ENCODE measurements at regions not wholly inside any gene's neighbourhood (a gene's known extent, or its start where the extent isn't known, plus 50 kb on each side); places are given as distances from the start of the nearest gene placed in this dataset.

DNA sequence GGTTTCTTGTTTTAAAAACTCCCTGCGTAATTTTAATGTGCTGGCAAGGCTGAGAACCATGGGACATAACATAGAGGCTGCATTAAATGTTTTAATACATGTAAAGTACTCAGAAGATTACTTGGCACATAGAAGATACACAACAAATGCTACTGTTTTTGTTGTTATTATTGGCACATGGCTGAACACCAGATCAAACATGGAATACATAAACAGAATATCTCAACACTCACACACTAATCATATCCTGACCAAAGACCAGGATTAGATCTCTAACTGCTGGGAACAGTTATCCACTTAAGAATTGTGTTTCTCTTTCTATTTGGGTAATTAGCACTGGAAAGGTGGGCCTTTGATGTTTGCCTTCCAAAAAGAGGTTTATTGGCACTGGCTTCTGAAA lies 69.3 kb downstream of the KCNE4 start (continued):
- TF ChIP-seq, protein P1, sequence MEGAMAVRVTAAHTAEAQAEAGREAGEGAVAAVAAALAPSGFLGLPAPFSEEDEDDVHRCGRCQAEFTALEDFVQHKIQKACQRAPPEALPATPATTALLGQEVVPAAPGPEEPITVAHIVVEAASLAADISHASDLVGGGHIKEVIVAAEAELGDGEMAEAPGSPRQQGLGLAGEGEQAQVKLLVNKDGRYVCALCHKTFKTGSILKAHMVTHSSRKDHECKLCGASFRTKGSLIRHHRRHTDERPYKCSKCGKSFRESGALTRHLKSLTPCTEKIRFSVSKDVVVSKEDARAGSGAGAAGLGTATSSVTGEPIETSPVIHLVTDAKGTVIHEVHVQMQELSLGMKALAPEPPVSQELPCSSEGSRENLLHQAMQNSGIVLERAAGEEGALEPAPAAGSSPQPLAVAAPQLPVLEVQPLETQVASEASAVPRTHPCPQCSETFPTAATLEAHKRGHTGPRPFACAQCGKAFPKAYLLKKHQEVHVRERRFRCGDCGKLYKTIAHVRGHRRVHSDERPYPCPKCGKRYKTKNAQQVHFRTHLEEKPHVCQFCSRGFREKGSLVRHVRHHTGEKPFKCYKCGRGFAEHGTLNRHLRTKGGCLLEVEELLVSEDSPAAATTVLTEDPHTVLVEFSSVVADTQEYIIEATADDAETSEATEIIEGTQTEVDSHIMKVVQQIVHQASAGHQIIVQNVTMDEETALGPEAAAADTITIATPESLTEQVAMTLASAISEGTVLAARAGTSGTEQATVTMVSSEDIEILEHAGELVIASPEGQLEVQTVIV (IDR thresholded peaks at IDR 0.05; ENCODE audit: borderline replicate concordance, partially characterized antibody) = no peak
- no peak for TF ChIP-seq BCL11A (IDR thresholded peaks at IDR 0.05; ENCODE audit: low read depth, low read length)
- TF ChIP-seq SPI1 (IDR thresholded peaks at IDR 0.05; ENCODE audit: borderline replicate concordance, insufficient read depth, low read depth, low read length) = no peak
- no peak for TF ChIP-seq PAX5 (IDR thresholded peaks at IDR 0.05; ENCODE audit: borderline replicate concordance, low read depth, low read length)

DNA sequence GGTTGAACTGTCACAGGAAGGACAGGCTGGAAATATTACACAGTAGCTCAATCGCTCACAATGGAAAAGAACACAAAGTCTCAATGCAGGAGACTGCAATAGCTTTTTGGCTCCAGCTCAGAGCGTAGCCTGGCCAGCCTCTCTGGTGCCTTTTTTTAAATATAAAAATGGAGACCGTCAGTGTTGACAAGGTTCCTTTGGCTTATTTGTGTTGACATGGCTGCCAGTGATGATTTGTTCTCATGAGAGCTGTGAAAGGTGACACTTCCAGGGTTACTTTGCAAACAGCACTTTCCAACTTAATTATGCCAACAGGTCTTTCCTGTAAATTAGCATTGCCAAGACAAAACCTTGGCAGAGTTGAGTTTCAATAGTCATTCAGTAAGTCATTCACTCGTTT lies 70.8 kb downstream of the KCNE4 start:
- Histone ChIP-seq H3K9ac (ENCODE audit: control insufficient read depth, insufficient read depth, low read length) (no peak overlapping the region), H3K4me2 (ENCODE audit: control insufficient read depth, insufficient read depth) (no peak overlapping the region), H3K9me3 (replicated peaks; ENCODE audit: control insufficient read depth, insufficient read depth, low read length) (no peaks in the 10 kb centered on the region), H3K27me3 (replicated peaks in 1 of 2; ENCODE audit: control insufficient read depth in 2 of 2, insufficient read depth in 2 of 2, low read length in 1 of 2) (no peaks in the 10 kb centered on the region; a peak in 2 of 4 replicates), H3K27ac (ENCODE audit: control insufficient read depth, insufficient read depth) (no peak overlapping the region), H3K79me2 (ENCODE audit: control insufficient read depth, insufficient read depth, low read length) (no peaks in the 10 kb centered on the region), H3K4me1 (ENCODE audit: control insufficient read depth, insufficient read depth, low read length) (no peaks in the 10 kb centered on the region), H3K36me3 (ENCODE audit: control insufficient read depth in 2 of 2, insufficient read depth in 2 of 2, low read length in 1 of 2) (no peaks in the 10 kb centered on the region), H3K4me3 (no peak overlapping the region), H2AFZ (ENCODE audit: control insufficient read depth, low read depth, low read length) (no peak overlapping the region), H4K20me1 (ENCODE audit: control insufficient read depth, insufficient read depth) (no peaks in the 10 kb centered on the region)
- RAD21 ChIA-PET (ENCODE audit: unreplicated experiment) = no interaction called here
- intact Hi-C loops (cut with micrococcal nuclease; ENCODE audit: unreplicated experiment) = no loop called here
- ATAC-seq (no peak), FAIRE-seq (no peak), DNase-seq (ENCODE audit: low read depth, low spot score) (no peak)
- WGBS (ENCODE audit: insufficient coverage, insufficient replicate concordance, low lambda C conversion rate, missing lambda C conversion rate) = 22% methylated on average over 4 of the region's 4 CpGs
- in situ Hi-C loops (cut with MboI) = no loop called here
- SMC1A ChIA-PET (ENCODE audit: uncharacterized antibody, unreplicated experiment) = no interaction called here
- POLR2A ChIA-PET = no interaction called here
- no TSS peak for BruUV-seq (replicated peaks)
- CTCF ChIA-PET = no interaction called here
- no peak for TF ChIP-seq ZNF217 (IDR thresholded peaks at IDR 0.05)
- TF ChIP-seq IKZF1 (conservative IDR thresholded peaks at IDR 0.05) = no peak
- TF ChIP-seq ZNF24 (IDR thresholded peaks at IDR 0.05) = no peak

Measured in GM12878 (cell line).